ENCODE measurements at regions not wholly inside any gene's neighbourhood (a gene's known extent, or its start where the extent isn't known, plus 50 kb on each side); places are given as distances from the start of the nearest gene placed in this dataset.

GRCh38 chr10:14433147-14433546, 102.4 kb upstream of the FRMD4A start:
- H3K4me1 Mint-ChIP-seq (ENCODE audit: low read depth): no peaks in the 10 kb centered on the region
- Histone ChIP-seq H3K4me3 (ENCODE audit: low read length) (no peak overlapping the region), H3K36me3 (ENCODE audit: insufficient read depth, low read length) (no peaks in the 10 kb centered on the region), H3K4me1 (ENCODE audit: insufficient read depth, low read length) (no peaks in the 10 kb centered on the region), H3K9me3 (ENCODE audit: control insufficient read depth in 1 of 2, insufficient read depth in 1 of 2, low read length in 2 of 2) (no peaks in the 10 kb centered on the region), H3K27me3 (ENCODE audit: control insufficient read depth in 1 of 2, insufficient read depth in 2 of 2, low read length in 2 of 2) (peaks cover 2 to 6% of the 10 kb centered on the region in 2 experiments), H3K27ac (ENCODE audit: low read depth in 1 of 2, low read length in 2 of 2) (no peak overlapping the region)
- CTCF ChIA-PET: no interaction called here
- TF ChIP-seq CTCF (IDR thresholded peaks at IDR 0.05): no peak
- H3K36me3 Mint-ChIP-seq (ENCODE audit: low read depth): no peaks in the 10 kb centered on the region
- ATAC-seq (ENCODE audit: poor library complexity) (no peak), DNase-seq (no peak)
- intact Hi-C loops (cut with DNase I, micrococcal nuclease): no loop called here
- H3K27ac Mint-ChIP-seq: no peak overlapping the region
- H3K27me3 Mint-ChIP-seq: peaks cover 19% of the 10 kb centered on the region
- no peak overlapping the region for H3K4me3 Mint-ChIP-seq
- H3K9me3 Mint-ChIP-seq: no peaks in the 10 kb centered on the region
- POLR2A ChIA-PET: no interaction called here

DNA sequence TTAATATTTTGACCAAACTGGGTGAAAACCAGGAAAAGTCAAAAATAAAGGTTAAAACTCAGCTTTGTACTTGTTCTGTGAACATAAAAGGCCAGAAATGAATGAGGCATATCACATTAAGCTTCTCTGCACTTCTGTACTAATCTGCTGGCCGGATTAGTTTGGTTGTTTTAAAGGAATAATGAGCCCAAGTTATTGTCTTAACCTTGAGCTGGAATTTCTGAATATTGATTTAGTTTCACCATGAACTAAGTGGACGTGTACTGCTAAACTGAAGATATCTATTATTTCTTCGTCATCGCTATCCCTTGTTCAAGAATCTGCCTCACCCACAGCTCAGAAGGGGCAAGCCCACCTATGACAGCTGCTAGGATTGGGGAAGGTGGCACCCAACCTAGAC, 101.1 kb upstream of the FRMD4A start:
- Histone ChIP-seq H3K9me3 (ENCODE audit: control insufficient read depth in 1 of 2, insufficient read depth in 1 of 2, low read length in 2 of 2) (no peaks in the 10 kb centered on the region), H3K4me1 (ENCODE audit: insufficient read depth, low read length) (no peaks in the 10 kb centered on the region), H3K27me3 (ENCODE audit: control insufficient read depth in 1 of 2, insufficient read depth in 2 of 2, low read length in 2 of 2) (peaks cover 2 to 6% of the 10 kb centered on the region in 2 experiments), H3K27ac (ENCODE audit: low read depth in 1 of 2, low read length in 2 of 2) (no peak overlapping the region), H3K36me3 (ENCODE audit: insufficient read depth, low read length) (no peaks in the 10 kb centered on the region), H3K4me3 (ENCODE audit: low read length) (no peak overlapping the region)
- Mint-ChIP-seq H3K27ac (no peak overlapping the region), H3K4me1 (ENCODE audit: low read depth) (no peaks in the 10 kb centered on the region), H3K27me3 (peaks cover 30% of the 10 kb centered on the region), H3K4me3 (no peak overlapping the region), H3K9me3 (no peaks in the 10 kb centered on the region), H3K36me3 (ENCODE audit: low read depth) (no peaks in the 10 kb centered on the region)
- no peak for DNase-seq
- CTCF ChIA-PET: interaction anchor here (1.4 kb wide), 1 partner anchor 12 kb away, joined by 4 read pairs; no protein-coding TSS in a partner anchor
- TF ChIP-seq CTCF (IDR thresholded peaks at IDR 0.05): no peak
- POLR2A ChIA-PET: no interaction called here
- no peak for ATAC-seq (ENCODE audit: poor library complexity)
- intact Hi-C loops (cut with DNase I, micrococcal nuclease): no loop called here

- Mint-ChIP-seq H3K9me3 (no peaks in the 10 kb centered on the region), H3K36me3 (ENCODE audit: low read depth) (no peaks in the 10 kb centered on the region), H3K4me3 (no peak overlapping the region), H3K27ac (no peak overlapping the region), H3K4me1 (ENCODE audit: low read depth) (no peaks in the 10 kb centered on the region), H3K27me3 (peaks cover 38% of the 10 kb centered on the region)
- Histone ChIP-seq H3K27me3 (ENCODE audit: control insufficient read depth in 1 of 2, insufficient read depth in 2 of 2, low read length in 2 of 2) (peaks cover 0 to 6% of the 10 kb centered on the region in 2 experiments), H3K27ac (ENCODE audit: low read depth in 1 of 2, low read length in 2 of 2) (no peak overlapping the region), H3K4me3 (ENCODE audit: low read length) (no peak overlapping the region), H3K4me1 (ENCODE audit: insufficient read depth, low read length) (no peaks in the 10 kb centered on the region), H3K9me3 (ENCODE audit: control insufficient read depth in 1 of 2, insufficient read depth in 1 of 2, low read length in 2 of 2) (no peaks in the 10 kb centered on the region), H3K36me3 (ENCODE audit: insufficient read depth, low read length) (no peaks in the 10 kb centered on the region)
- DNase-seq: no peak
- ChIA-PET POLR2A (no interaction called here), CTCF (no interaction called here)
- no peak for ATAC-seq (ENCODE audit: poor library complexity)
- TF ChIP-seq CTCF (IDR thresholded peaks at IDR 0.05): no peak
- intact Hi-C loops (cut with DNase I, micrococcal nuclease): no loop called here
Measured at GRCh38 chr10:14429043-14429700, 98.4 kb upstream of the FRMD4A start.

Measured in CD4-positive, alpha-beta T cell (primary cell).